Brain microvascular endothelial cell (primary cell): ENCODE measurements at regions not wholly inside any gene's neighbourhood (a gene's known extent, or its start where the extent isn't known, plus 50 kb on each side); places are given as distances from the start of the nearest gene placed in this dataset.

Experiments
- DNase-seq: peaks from one replicate; pipeline ENCODE4 v3.0.0-alpha.2; 2020
- H3K27ac ChIP-seq: fragments of 250-450 bp; sonication (Bioruptor Pico); 2 replicates; pipeline ENCODE4 v1.5.1; 2020; ENCODE audit warnings: mild to moderate bottlenecking, moderate library complexity
- H3K27me3 ChIP-seq: fragments of 250-450 bp; sonication (Bioruptor Pico); replicated peaks from 2 replicates; pipeline ENCODE4 v1.5.1; 2020; ENCODE audit warnings: mild to moderate bottlenecking
- H3K36me3 ChIP-seq: fragments of 250-450 bp; sonication (Bioruptor Pico); replicated peaks from 2 replicates; pipeline ENCODE4 v1.5.1; 2020; ENCODE audit warnings: mild to moderate bottlenecking
- H3K4me3 ChIP-seq: 2 replicates; pipeline ENCODE4 v1.5.1; 2011; ENCODE audit warnings: low read depth, mild to moderate bottlenecking, control low read depth, low read length, moderate library complexity
- in situ Hi-C: cut with HindIII; loops from 2 replicates; pipeline ENCODE4 v1.10.0; 2017; ENCODE audit warnings: low sequenced_read_pairs, low pct_ligation_motif_present
- TF ChIP-seq, protein P1 (sequence below): IDR thresholded peaks from 2 replicates; pipeline ENCODE4 v1.5.1; 2011; ENCODE audit warnings: low read depth, mild to moderate bottlenecking, moderate library complexity, low read length, control low read depth, inconsistent platforms; ENCODE audit errors: missing control alignments

GRCh38 chr5:10130881-10131280 lies 118.8 kb downstream of the ATPSCKMT start:
- in situ Hi-C loops = no loop called here

GRCh38 chr5:10126900-10127299 lies 122.8 kb downstream of the ATPSCKMT start:
- DNase-seq = no peak
- TF ChIP-seq, protein P1, sequence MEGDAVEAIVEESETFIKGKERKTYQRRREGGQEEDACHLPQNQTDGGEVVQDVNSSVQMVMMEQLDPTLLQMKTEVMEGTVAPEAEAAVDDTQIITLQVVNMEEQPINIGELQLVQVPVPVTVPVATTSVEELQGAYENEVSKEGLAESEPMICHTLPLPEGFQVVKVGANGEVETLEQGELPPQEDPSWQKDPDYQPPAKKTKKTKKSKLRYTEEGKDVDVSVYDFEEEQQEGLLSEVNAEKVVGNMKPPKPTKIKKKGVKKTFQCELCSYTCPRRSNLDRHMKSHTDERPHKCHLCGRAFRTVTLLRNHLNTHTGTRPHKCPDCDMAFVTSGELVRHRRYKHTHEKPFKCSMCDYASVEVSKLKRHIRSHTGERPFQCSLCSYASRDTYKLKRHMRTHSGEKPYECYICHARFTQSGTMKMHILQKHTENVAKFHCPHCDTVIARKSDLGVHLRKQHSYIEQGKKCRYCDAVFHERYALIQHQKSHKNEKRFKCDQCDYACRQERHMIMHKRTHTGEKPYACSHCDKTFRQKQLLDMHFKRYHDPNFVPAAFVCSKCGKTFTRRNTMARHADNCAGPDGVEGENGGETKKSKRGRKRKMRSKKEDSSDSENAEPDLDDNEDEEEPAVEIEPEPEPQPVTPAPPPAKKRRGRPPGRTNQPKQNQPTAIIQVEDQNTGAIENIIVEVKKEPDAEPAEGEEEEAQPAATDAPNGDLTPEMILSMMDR = no peak
- no peak overlapping the region for H3K27ac ChIP-seq

More at GRCh38 chr5:10130881-10131280, 118.8 kb downstream of the ATPSCKMT start:
- no peak for DNase-seq
- TF ChIP-seq, protein P1 = no peak
- Histone ChIP-seq H3K36me3 (no peaks in the 10 kb centered on the region), H3K4me3 (no peak overlapping the region), H3K27me3 (no peaks in the 10 kb centered on the region), H3K27ac (no peak overlapping the region)

GRCh38 chr5:10125116-10125515 lies 124.6 kb downstream of the ATPSCKMT start:
- TF ChIP-seq, protein P1 = no peak
- H3K27ac ChIP-seq = no peak overlapping the region
- in situ Hi-C loops = no loop called here
- no peaks in the 10 kb centered on the region for H3K36me3 ChIP-seq
- no peaks in the 10 kb centered on the region for H3K27me3 ChIP-seq
- no peak for DNase-seq
- H3K4me3 ChIP-seq = no peak overlapping the region

More at GRCh38 chr5:10126900-10127299, 122.8 kb downstream of the ATPSCKMT start:
- Histone ChIP-seq H3K27me3 (no peaks in the 10 kb centered on the region), H3K4me3 (no peak overlapping the region), H3K36me3 (no peaks in the 10 kb centered on the region)
- in situ Hi-C loops = no loop called here

GRCh38 chr5:10124287-10124686 lies 125.4 kb downstream of the ATPSCKMT start:
- Histone ChIP-seq H3K27me3 (no peaks in the 10 kb centered on the region), H3K27ac (no peak overlapping the region), H3K36me3 (no peaks in the 10 kb centered on the region), H3K4me3 (no peak overlapping the region)
- TF ChIP-seq, protein P1 = no peak
- in situ Hi-C loops = no loop called here
- DNase-seq = no peak

- TF ChIP-seq, protein P1 = no peak
- DNase-seq = no peak
- in situ Hi-C loops = no loop called here
- Histone ChIP-seq H3K36me3 (no peaks in the 10 kb centered on the region), H3K4me3 (no peak overlapping the region), H3K27me3 (no peaks in the 10 kb centered on the region), H3K27ac (no peak overlapping the region)
These were observed 126.3 kb downstream of the ATPSCKMT start for GRCh38 chr5:10123254-10123989.
